Adrenal gland (tissue), 9 donors: ENCODE measurements at regions not wholly inside any gene's neighbourhood (a gene's known extent, or its start where the extent isn't known, plus 50 kb on each side); places are given as distances from the start of the nearest gene placed in this dataset.

Experiments used
- DNase-seq, 7 donors: peaks; one replicate each; pipeline ENCODE4 v3.0.0-alpha.2; 2019 to 2020
- H3K27ac ChIP-seq, 5 donors: fragments of 200-600 bp; sonication (generic) in 4 of 5; 1 replicate in 3 of 5; 2 replicates in 2 of 5; pipeline versions ENCODE4 v1.5.1 to v1.8.0; 2016 to 2020; ENCODE audit warnings: mild to moderate bottlenecking in 1 of 5
- H3K27me3 ChIP-seq: fragments of 200-600 bp; 2 replicates; pipeline ENCODE4 v1.8.0; 2021
- H3K36me3 ChIP-seq, 2 donors: fragments of 200-600 bp; replicated peaks in 1 of 2; 1 replicate in 1 of 2; 2 replicates in 1 of 2; pipeline versions ENCODE4 v1.5.1 to v1.8.0; 2018 to 2022
- H3K4me1 ChIP-seq, 2 donors: fragments of 200-600 bp; replicated peaks in 1 of 2; 1 replicate in 1 of 2; 2 replicates in 1 of 2; pipeline versions ENCODE4 v1.5.1 to v1.8.0; 2018 to 2021
- H3K4me3 ChIP-seq, 4 donors: fragments of 200-600 bp; sonication (generic) in 3 of 4; one replicate each; pipeline ENCODE4 v1.5.1; 2016 to 2018
- H3K9me3 ChIP-seq, 3 donors: fragments of 200-600 bp; sonication (generic) in 1 of 3; replicated peaks in 1 of 3; 1 replicate in 2 of 3; 2 replicates in 1 of 3; pipeline versions ENCODE4 v1.5.1 to v1.8.0; 2016 to 2021
- CTCF ChIP-seq, 6 experiments: fragments of 450-650 bp in 4 of 6; fragments of 200-600 bp in 2 of 6; sonication (generic) in 1 of 6; IDR thresholded peaks; 1 replicate in 5 of 6; 2 replicates in 1 of 6; pipeline versions ENCODE4 v1.5.1 to v1.8.0; 2016 to 2021; ENCODE audit warnings: antibody characterized with exemption in 6 of 6, mild to moderate bottlenecking in 2 of 6, moderate library complexity in 1 of 6
- POLR2A ChIP-seq, 2 donors: fragments of 450-650 bp; IDR thresholded peaks; one replicate each; pipeline ENCODE4 v1.6.1; 2017; ENCODE audit warnings: antibody characterized with exemption in 2 of 2, mild to moderate bottlenecking in 2 of 2, moderate library complexity in 1 of 2
- WGBS, 4 donors: extraction: QIAGEN DNeasy Blood & Tissue Kit in 2 of 4; methylation state at CpG; one replicate each; pipeline versions ENCODE4 v1.1.5 to v1.1.7; 2013 to 2017; 5-methylcytosine and 5-hydroxymethylcytosine counted together
- intact Hi-C, 2 donors: fragments of 100-400 bp; cut with DNase I; formaldehyde crosslinking; loops; one replicate each; pipeline versions ENCODE4 v1.14.1 to v1.15.0; 2022 to 2023
- donor health status: healthy with polysubstance abuse.
- donor health status: Bipolar disorder and iron deficiency.
- donor health status: DM: yes; HTN: yes; CAD: no.
- donor health status: DM: no; HTN: no; CAD: no.
- donor health status: DM: no; HTN: no; CAD: no.

GRCh38 chr18:45260125-45260524, 355.2 kb upstream of the SLC14A2 start:
- WGBS, 4 donors = 59 to 76% (median 67%) methylated on average over 1 of the region's 1 CpG
- intact Hi-C loops = no loop called here

GRCh38 chr18:45266023-45266422, 349.3 kb upstream of the SLC14A2 start:
- no peaks in the 10 kb centered on the region for H3K9me3 ChIP-seq
- no peaks in the 10 kb centered on the region for H3K4me1 ChIP-seq
- WGBS, 4 donors = 65 to 72% (median 69%) methylated on average over 3 of the region's 3 CpGs
- H3K27me3 ChIP-seq = no peaks in the 10 kb centered on the region
- intact Hi-C loops = no loop called here
- TF ChIP-seq POLR2A (IDR thresholded peaks at IDR 0.05) (no peak), CTCF (IDR thresholded peaks at IDR 0.05) (no peak)
- no peaks in the 10 kb centered on the region for H3K36me3 ChIP-seq
- no peak for DNase-seq
- H3K27ac ChIP-seq = no peak overlapping the region
- no peak overlapping the region for H3K4me3 ChIP-seq

More at GRCh38 chr18:45260125-45260524, 355.2 kb upstream of the SLC14A2 start:
- no peaks in the 10 kb centered on the region for H3K36me3 ChIP-seq
- H3K4me1 ChIP-seq = no peaks in the 10 kb centered on the region
- H3K4me3 ChIP-seq = no peak overlapping the region
- no peak for TF ChIP-seq POLR2A (IDR thresholded peaks at IDR 0.05)
- no peak for TF ChIP-seq CTCF (IDR thresholded peaks at IDR 0.05)
- no peaks in the 10 kb centered on the region for H3K9me3 ChIP-seq
- DNase-seq = no peak
- no peaks in the 10 kb centered on the region for H3K27me3 ChIP-seq
- no peak overlapping the region for H3K27ac ChIP-seq

- DNase-seq = no peak
- WGBS, 4 donors = 66 to 78% (median 77%) methylated on average over 1 of the region's 1 CpG
- intact Hi-C loops = no loop called here
Measured at GRCh38 chr18:45267622-45268021, 347.7 kb upstream of the SLC14A2 start.

GRCh38 chr18:45268583-45268982, 346.7 kb upstream of the SLC14A2 start:
- Histone ChIP-seq H3K27me3 (no peaks in the 10 kb centered on the region), H3K9me3 (no peaks in the 10 kb centered on the region), H3K36me3 (no peaks in the 10 kb centered on the region), H3K27ac (no peak overlapping the region), H3K4me1 (no peaks in the 10 kb centered on the region), H3K4me3 (no peak overlapping the region)
- TF ChIP-seq CTCF (IDR thresholded peaks at IDR 0.05) = no peak
- TF ChIP-seq POLR2A (IDR thresholded peaks at IDR 0.05) = no peak
- DNase-seq = no peak
- WGBS, 4 donors = 63 to 75% (median 65%) methylated on average over 1 of the region's 1 CpG
- intact Hi-C loops = no loop called here

More at GRCh38 chr18:45267622-45268021, 347.7 kb upstream of the SLC14A2 start:
- no peaks in the 10 kb centered on the region for H3K27me3 ChIP-seq
- H3K4me3 ChIP-seq = no peak overlapping the region
- no peak overlapping the region for H3K27ac ChIP-seq
- no peak for TF ChIP-seq POLR2A (IDR thresholded peaks at IDR 0.05)
- TF ChIP-seq CTCF (IDR thresholded peaks at IDR 0.05) = no peak
- no peaks in the 10 kb centered on the region for H3K9me3 ChIP-seq
- no peaks in the 10 kb centered on the region for H3K36me3 ChIP-seq
- H3K4me1 ChIP-seq = no peaks in the 10 kb centered on the region
